ENCODE measurements at regions not wholly inside any gene's neighbourhood (a gene's known extent, or its start where the extent isn't known, plus 50 kb on each side); places are given as distances from the start of the nearest gene placed in this dataset.

GRCh38 chr11:116428638-116428975 lies 344.2 kb downstream of the BUD13 start:
- DNase-seq, result no peak

GRCh38 chr11:116427903-116428637 lies 344.7 kb downstream of the BUD13 start:
- DNase-seq, result peak; percentile 94

GRCh38 chr11:116427337-116427902 lies 345.4 kb downstream of the BUD13 start:
- no peak for DNase-seq

- DNase-seq, result no peak
These were observed 346.0 kb downstream of the BUD13 start for GRCh38 chr11:116426761-116427160.

- DNase-seq, result peak; percentile 35
These were observed 348.0 kb downstream of the BUD13 start for GRCh38 chr11:116424615-116425261.

GRCh38 chr11:116422956-116423600 lies 349.7 kb downstream of the BUD13 start:
- peak; percentile 30 for DNase-seq

GRCh38 chr11:116422556-116422955 lies 350.2 kb downstream of the BUD13 start:
- no peak for DNase-seq

- peak; percentile 89 for DNase-seq
These were observed 351.1 kb downstream of the BUD13 start for GRCh38 chr11:116421529-116422185.

- DNase-seq, result peak; percentile 42
These were observed 351.8 kb downstream of the BUD13 start for GRCh38 chr11:116420770-116421528.

GRCh38 chr11:116420030-116420429 lies 352.8 kb downstream of the BUD13 start:
- DNase-seq, result no peak

- DNase-seq, result no peak
These were observed 354.3 kb downstream of the BUD13 start for GRCh38 chr11:116418388-116419041.

GRCh38 chr11:116416852-116417251 lies 355.9 kb downstream of the BUD13 start:
- no peak for DNase-seq

- DNase-seq, result peak; percentile 80
These were observed 357.7 kb downstream of the BUD13 start for GRCh38 chr11:116415095-116415494.

GRCh38 chr11:116414357-116414880 lies 358.4 kb downstream of the BUD13 start:
- no peak for DNase-seq

- DNase-seq, result peak; percentile 98
These were observed 359.2 kb downstream of the BUD13 start for GRCh38 chr11:116413301-116414242.

GRCh38 chr11:116412118-116412889 lies 360.5 kb downstream of the BUD13 start:
- DNase-seq, result no peak

- DNase-seq, result no peak
These were observed 363.5 kb downstream of the BUD13 start for GRCh38 chr11:116409238-116409637.

- DNase-seq, result no peak
These were observed 366.7 kb downstream of the BUD13 start for GRCh38 chr11:116406042-116406441.

- DNase-seq, result no peak
These were observed 368.4 kb downstream of the BUD13 start for GRCh38 chr11:116404462-116404798.
